HG02571 (cell line): ENCODE measurements at regions not wholly inside any gene's neighbourhood (a gene's known extent, or its start where the extent isn't known, plus 50 kb on each side); places are given as distances from the start of the nearest gene placed in this dataset.

Experiments
- ATAC-seq: cut with Tn5 transposase; IDR thresholded peaks from one replicate; pipeline ENCODE4 v1.9.1; 2021; ENCODE audit warnings: mild to moderate bottlenecking, moderate library complexity; ENCODE audit not compliant: unreplicated experiment

DNA sequence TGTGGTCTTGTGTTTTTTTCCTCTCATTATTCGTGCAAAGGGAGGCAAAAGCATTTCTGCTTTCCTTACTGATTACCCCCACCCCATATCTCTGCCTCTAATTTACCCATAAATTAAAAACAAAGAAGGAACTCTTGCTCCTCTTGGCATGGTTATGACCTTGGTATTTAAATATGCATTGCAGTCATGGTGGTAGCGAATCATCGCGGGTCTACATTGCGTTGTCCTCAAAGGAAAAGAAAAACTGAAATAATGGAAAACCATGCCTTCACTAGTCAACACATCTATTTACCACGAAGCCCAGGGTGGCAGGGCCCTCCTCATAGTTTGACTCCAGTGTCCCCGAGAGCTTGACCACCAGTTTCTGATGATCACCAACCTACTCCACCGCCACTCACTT, 126.7 kb upstream of the PARP11 start:
- no peak for ATAC-seq

DNA sequence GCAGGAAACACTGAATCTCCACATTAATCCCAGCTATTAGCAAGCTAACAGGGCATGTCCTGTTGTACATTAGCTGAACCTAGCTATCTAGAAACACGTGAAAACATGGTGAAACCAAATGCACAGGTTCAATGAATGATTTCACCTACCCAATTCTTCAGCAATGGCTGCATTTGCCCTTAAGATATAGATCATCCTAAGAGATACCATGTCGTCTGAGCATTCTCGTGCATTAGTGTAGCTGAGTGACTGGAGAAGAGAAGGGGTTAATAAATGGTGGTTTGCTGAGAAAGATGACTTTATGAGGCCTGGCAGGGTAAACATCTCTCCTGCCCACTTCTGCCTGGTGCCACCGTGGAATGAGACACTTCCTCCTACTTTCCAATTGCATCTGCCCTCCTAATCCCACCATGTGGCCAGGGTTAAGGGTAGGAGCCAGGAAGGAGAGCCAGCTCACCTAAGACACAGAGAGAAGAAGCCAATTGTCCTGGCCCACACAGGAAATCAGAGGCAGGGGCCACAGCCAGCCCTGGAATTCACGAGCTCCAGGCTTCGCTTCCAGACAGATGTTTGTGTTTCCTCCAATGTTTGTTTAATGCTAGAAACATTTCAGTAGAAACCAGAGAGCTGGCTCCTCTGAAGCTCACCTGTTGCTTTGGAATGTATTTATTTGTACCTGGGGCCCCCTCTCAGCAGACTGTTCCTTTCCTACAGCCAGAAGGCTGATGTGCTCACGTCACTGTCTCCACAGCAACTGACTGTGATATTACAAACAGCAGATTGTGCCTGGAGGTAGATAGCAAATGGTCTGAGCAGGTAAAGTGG, 126.0 kb upstream of the PARP11 start:
- ATAC-seq, result no peak

DNA sequence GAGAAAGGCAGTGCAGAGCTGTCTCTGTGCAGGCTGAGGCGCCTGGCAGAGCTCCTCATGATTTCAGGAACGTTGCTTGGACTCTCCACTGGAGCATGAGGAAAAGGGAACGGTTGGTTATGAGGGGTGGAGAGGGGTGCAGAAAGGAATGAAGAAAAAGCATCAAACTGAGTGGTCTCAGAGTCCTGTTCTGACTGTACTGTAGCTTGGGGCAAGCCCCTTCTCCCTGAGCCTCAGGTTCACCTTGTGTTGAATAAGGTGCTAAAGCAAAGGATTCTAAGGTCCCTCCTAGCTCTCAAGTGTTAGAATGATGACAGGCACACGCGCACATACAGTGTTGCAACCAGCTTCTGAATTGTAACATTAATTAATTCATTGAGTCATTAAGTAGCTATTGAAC, 125.2 kb upstream of the PARP11 start:
- no peak for ATAC-seq

DNA sequence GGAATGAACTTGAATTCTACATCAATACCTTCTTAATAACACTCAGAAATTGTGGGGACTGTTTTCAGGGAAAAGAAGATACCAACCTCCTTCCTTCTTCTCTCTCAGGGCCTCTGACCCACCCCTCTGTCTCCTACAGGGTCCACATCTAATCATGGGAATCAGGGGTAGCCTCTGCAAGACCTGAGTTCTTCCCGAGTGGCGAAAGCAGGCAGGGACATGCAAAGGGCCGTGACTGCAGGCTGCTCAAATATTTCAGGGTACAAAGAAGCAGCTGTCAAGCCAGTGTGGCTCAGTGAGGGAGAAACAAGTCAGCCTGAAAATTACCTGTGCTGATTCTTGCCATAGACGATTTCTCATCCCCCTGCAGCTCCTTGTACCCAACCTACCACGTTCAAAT, 123.1 kb upstream of the PARP11 start:
- no peak for ATAC-seq

DNA sequence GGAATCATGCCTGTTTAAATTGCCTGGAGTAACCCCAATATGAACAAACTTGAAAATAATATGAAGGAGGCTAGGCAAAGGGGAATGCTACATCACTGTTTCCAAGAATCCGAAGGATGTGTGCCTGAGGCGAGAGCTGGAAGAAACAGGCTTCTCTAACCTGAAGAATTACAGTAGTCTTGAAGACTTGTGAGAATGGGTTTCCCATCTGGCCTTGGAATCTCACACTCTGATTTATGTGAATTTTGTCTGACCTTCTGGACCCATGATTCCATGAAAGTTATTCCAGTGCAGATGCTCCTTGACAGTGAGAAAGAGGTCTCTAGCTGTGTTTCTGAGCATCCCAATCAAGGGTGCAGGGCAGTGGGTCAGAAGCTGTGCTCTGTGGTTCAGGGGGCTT, 122.1 kb upstream of the PARP11 start:
- ATAC-seq, result no peak

DNA sequence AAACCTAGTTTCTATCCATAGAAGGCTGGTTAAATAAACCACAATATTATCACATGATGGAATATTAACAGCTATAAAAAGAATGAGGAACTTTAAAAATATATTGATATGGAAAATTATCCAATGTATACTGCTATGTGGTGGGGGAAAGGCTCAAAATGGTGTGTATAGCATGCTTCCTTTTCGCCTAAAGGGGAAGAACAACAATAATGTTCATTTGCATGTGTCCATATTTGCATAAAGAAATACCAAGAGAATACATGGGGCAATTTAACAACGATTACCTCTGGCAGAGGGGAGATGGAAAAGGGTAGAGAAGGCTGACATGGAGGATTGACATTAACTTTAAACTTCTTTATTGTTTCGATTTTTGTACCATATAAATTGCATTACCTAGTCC, 121.3 kb upstream of the PARP11 start:
- ATAC-seq, result no peak

DNA sequence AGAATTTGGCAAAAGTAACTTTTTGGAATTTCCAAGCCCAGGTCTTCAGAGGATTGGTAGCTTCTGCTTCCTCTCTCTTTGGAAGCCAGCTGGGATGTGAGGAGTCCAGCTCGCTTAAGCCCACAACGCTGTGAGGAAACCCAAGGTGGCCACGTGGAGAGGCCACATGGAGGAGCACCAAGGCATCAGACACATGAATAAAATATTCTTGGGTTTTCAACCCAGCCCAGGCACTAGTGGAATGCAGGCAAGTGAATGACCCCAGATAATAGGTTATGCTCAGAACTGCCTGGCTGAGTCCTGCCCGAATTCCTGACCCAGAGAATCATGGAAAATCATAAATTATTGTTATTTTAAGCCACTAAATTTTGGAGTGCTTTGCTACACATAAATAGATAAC, 119.7 kb upstream of the PARP11 start:
- no peak for ATAC-seq

DNA sequence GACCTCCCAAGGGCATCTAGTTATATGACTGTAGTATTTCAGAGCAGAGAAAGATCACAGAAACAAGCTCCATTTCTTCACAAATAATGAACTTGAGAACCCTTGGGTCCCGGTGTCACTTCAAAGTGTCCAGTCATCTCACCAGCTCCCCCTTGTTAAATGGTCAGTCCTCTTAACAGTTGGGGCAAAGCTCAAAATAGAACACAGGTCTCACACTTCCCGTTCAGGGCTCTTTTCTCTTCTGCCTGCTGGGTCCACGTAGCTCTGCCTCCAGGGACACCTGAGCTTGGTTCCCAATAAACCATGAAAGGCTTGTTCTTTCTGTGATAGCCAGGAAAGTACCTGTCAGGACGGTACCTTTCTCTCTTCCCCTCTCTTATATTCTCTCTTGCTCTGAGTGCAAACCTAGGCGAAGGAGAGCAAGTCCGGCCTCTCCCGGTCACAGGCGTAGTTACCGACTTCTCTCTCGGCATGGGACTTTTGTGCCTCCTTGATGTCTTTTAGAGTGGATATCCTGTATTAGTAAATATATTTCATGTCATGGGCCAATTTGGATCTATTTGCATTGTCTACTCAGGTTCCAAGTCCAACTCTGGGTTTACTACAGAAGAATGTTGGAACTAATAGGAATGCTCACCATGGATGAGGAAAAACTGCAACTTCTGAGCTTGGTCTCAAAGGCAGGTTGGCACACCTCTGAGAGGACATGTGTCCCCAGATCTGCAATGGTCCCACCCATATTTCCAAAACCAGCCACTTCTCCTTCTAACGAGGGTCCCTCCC, 118.8 kb upstream of the PARP11 start:
- ATAC-seq, result no peak

DNA sequence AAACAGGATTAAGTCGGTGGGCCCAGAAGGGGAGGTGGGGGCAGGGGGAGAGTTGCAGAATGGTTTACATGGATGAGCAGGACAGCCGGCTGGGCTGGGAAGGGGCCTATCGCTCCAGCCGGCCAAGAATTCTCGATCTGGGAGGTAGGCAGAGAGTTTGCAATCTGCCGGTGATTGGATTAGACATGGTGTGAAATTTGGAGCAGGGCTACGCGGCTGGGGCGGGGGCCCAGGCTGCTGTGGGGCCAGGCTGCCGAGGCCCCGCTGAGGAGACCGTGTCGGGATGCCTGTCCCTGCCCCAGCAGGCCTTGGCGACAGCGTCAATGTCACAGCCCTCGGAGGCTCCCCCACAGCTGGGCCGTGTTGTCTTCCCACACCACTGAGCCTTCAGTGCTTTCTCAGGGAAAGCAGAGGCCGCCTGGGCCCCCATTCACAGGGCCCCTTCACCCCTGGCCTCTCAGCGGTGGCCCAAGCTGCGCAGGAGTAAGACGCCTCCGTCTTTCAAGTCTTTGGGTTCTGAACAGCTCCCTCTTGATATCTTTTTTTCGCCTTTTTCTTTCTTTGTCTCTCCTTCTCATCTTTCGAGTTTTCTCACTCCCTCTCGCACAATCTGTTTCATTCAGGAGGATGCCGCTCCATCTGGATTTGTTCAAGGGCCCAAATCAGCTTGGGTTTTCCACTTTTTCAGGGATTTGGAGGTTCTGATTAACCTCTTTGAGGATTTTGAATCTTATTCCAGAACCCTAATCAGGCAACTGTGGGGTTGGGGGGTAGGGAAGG, 117.5 kb upstream of the PARP11 start:
- no peak for ATAC-seq

DNA sequence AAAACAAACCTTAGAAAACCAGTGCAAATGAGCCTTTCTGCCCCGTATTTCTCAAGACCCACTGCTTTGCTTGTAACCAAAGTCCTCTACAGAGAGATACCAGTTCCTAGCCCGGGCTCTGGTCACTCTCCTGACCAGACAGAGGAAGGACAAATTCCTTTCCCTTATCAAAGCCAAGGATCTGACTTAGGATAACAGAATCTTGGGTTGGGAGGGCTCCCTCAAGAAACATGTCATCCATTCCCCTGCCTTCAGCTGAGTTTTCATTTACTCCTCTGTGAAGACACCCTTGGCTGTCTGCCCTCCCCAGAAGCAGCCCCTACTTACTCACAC, 116.0 kb upstream of the PARP11 start:
- ATAC-seq, result no peak

DNA sequence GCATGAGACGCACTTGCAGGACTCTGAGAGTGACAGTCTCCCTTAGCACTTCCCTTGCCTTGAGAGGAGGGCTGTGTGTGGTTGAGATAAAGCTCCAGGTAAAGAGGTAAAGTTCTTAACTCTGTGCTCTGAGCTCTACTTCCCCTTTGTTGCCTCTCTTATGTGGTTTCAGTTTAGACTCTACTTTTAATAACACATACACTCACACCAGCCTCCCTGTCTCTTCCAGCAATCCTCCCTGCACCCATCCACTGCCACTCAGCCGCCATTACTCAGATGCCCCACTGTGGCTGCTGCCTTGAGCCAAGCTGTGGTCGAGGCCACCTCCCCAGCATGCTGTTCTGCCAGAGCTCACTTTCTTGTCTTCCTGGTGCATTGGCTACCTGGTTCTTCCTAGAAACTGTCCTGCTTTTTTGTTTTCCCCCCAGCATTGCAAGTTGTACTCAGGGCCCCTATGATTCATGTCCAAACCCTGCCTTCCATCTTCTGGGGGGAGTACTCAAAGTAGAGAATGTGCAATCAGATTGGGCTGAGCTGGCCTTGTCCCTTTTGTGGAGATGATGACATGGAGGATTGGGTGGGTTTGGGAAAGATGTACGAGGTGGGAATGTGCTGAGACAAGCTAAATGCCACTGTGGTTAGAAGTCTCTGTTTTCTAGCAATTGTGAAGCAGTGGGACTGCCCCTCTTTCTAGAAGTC, 115.5 kb upstream of the PARP11 start:
- no peak for ATAC-seq

DNA sequence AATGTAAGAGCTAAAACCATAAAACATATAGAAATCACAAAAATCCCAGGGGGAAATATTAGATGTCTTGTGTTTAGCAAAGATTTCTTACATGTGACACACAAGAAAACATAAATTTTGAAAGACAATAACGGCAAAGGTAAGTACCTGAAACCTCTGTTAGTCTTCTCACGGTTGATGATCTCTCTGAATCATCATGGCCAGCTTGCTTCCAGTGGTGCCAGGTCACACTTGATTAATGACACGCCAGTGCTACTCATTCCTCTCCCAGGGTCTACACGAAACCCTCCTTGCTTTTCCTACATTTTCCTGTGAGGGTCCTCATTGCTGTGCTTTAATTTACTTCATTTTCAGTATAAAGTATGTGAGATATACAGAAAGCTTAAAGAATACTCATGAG, 114.4 kb upstream of the PARP11 start:
- no peak for ATAC-seq

DNA sequence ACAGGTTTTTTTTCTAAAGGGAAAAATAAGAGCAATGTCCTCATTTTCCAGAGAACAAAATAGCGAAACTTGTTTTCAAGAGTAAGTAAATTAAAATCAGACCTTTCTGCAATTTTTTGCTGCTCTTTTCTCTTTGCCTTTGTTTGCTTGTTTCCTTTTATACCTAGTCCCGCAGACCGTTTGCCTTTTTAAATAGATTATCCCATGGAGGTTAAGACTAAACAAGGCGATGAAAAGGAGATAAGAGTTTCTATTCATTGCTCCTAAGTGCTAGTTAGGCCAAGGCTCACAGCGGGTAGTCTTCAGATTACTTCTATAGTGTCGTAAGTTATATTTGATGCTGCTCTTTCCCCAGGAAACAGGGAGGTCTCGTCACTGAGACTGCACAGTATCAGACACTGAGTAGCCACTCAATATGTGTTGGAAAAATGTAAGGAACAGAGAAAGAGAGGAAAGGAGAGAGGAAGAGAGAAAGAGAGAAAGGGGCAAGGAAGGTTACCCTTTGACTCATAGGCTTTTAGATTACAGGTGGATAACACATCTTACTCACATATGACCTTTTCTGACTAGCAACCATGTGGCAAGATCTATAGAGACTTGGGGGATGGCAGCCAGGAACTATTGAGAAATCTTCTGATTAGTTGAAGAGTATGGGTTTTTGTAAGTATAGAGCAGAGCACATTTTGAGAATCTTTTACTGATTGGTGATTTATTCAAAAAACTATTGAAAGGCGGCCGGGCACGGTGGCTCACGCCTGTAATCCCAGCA, 107.5 kb upstream of the PARP11 start:
- no peak for ATAC-seq

DNA sequence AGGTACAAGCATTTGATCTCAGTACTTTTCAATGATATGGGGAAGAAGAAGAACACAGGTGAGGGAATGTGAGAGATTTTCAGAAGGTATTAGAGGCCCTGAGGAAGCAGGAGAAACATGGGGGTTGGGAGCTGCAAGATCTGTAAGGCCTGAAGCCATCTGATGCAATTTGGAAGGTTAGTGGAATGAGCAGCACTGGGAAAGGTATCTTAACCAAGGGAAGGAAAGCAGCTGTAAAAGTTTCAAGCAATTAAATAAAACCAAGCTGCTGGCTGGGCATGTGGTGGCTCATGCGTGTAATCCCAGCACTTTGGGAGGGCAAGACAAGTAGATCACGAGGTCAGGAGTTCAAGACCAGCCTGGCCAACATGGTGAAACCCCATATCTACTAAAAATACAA, 104.4 kb upstream of the PARP11 start:
- ATAC-seq, result no peak

DNA sequence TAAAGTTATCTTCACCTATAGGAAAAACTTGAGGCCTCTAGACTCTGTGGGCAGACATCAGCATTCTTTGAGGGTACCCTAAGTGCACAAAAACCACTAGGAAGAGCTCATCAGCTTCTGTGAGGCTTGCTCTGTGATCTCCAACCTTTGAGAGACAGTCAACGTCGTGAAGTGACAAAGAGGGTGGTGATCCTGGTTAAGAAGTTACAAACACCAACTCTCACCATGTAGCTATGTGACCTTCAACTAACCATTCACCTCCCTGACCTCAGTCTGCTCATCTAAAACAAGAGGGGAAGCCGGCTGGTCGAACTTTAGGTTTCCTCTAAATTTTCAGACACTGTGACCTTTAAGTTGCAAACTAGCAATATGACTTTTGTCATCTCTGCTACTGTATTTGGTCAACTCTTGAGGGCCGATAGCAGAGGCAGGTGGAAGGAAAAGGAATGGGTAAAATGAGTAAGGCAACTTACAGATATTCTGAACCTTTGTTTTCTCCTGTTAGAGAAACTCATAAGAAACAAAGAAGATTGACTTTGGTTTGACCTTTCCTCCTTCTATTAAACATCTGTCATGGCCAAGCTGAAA, 103.2 kb upstream of the PARP11 start:
- no peak for ATAC-seq

DNA sequence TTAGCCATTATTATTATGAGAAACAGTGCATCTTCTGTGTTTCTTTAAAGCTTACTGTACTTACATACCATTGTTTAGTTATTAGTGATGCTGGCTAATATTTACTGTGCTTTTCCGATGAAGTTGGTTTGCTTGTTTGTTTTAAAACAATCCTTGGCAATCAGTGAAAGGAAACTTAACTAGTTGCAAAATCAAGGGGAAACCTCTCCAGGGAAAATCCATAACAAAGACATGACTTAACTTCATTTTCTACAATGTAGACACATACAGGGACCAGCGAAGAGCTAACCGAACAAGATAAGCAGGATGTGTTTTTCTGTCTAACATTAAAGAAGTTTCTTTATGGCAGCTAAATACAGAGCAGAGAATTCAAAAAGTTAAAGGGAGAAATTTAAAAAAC, 102.5 kb upstream of the PARP11 start:
- ATAC-seq, result no peak

DNA sequence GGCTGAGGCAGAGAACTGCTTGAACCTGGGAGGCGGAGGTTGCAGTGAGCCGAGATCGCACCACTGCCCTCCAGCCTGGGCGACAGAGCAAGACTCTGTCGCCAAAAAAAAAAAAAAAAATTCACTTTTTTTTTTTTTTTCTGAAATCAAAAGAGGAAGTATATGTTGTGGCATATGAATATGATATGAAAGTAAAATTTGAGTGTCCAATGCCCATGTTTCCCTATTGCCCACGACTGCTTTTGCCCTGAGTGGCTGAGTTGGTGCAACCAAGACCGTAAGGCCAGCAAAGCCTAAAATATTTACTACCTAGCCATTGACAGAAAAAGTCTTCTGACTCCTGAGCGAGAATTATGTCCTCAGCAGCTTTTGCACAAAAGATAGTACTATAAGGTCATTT, 101.7 kb upstream of the PARP11 start:
- ATAC-seq, result no peak

DNA sequence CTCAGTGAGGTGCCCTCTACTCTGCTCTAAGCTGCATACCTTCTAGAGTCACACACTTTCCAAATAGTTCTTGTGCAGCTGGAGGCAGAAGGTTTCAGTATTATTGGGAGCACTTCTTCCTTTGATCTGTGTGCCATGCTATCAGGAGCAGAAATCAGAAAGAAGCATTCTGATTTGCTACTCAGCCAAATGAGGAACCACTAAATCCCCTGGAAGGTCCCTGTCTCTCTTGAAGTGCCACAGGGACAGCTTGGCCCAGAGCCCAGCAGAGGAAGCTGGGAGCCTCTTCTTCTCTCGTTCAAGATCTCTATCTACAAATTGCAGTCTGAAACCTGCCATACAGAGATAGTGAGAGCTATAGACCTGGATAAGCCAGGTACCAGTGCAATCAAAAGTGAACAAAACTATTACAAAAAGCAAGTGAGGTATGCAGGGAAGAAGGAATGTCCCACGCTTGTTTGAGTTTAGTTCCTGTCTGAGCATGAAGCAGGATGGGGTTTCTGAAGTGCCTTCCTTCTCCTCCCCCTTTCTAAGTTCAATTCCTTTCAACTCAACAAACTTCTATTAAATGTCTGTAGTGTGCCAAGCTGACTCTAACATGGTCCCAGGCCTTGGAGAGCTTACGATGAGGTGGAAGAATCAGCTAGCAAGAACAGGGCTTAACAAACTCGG, 100.9 kb upstream of the PARP11 start:
- ATAC-seq, result no peak

DNA sequence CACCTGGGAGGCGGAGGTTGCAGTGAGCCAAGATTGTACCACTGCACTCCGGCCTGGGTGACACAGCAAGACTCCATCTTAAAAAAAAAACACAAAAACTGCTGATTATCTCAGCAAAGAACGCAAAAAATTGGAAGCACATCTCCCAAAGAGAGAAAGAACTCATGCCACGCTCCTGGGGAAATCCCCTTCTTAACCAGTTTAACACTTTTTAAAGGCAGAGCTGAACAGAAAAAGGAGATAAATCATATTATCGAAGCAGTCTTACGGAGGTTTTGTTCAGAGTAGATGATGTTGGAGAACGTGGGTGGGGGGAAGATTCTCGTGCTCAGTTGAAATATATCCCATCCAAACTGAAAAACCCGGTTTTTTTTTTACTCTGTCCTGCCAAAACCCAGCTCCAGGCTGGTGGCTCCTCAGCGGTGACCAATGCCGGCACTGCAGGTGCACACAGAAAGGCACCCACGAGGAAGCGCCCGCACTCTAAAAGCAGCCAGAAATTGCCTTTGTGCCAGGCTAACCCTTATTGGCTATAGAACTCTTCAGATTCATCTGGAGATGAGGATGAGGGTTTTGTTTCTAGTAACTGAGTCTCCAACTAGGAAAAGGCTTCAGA, 100.2 kb upstream of the PARP11 start:
- no peak for ATAC-seq
